Left lung (tissue), 4 donors: ENCODE measurements at regions not wholly inside any gene's neighbourhood (a gene's known extent, or its start where the extent isn't known, plus 50 kb on each side); places are given as distances from the start of the nearest gene placed in this dataset.

Source experiments
- ATAC-seq: fragments of 200-7000 bp; cut with Tn5 transposase; one replicate; pipeline ENCODE4 v1.9.1; 2020; ENCODE audit warnings: moderate library complexity
- DNase-seq, 4 donors: peaks; one replicate each; pipeline ENCODE4 v3.0.0-alpha.2; 2013 to 2020
- H3K27ac ChIP-seq, 2 donors: fragments of 200-600 bp; sonication (generic) in 1 of 2; one replicate each; pipeline versions ENCODE4 v1.5.0 to v1.8.0; 2020 to 2021
- H3K27me3 ChIP-seq, 2 donors: fragments of 200-600 bp; sonication (generic) in 1 of 2; one replicate each; pipeline versions ENCODE4 v1.5.0 to v1.8.0; 2020 to 2021
- H3K36me3 ChIP-seq, 2 donors: fragments of 200-600 bp; sonication (generic) in 1 of 2; one replicate each; pipeline versions ENCODE4 v1.5.0 to v1.8.0; 2020 to 2021
- H3K4me1 ChIP-seq, 2 donors: fragments of 200-600 bp; one replicate each; pipeline ENCODE4 v1.8.0; 2021
- H3K4me3 ChIP-seq, 2 donors: fragments of 200-600 bp; sonication (generic) in 1 of 2; one replicate each; pipeline versions ENCODE4 v1.5.0 to v1.8.0; 2020 to 2021; ENCODE audit warnings: mild to moderate bottlenecking in 1 of 2
- H3K9me3 ChIP-seq, 2 donors: fragments of 200-600 bp; sonication (generic) in 1 of 2; one replicate each; pipeline versions ENCODE4 v1.5.0 to v1.8.0; 2020 to 2021
- intact Hi-C, 2 donors: fragments of 100-400 bp; cut with DNase I; formaldehyde crosslinking; loops; one replicate each; pipeline versions ENCODE4 v1.11.2 to v1.14.2; 2022
- TF ChIP-seq, protein P1 (sequence below), 2 donors: fragments of 200-600 bp; sonication (generic) in 1 of 2; IDR thresholded peaks; one replicate each; pipeline versions ENCODE4 v1.5.0 to v1.8.0; 2021; ENCODE audit warnings: antibody characterized with exemption in 2 of 2
- donor health status: DM: no; HTN: yes; CAD: no.
- donor health status: DM: no; HTN: no; CAD: no.

DNA sequence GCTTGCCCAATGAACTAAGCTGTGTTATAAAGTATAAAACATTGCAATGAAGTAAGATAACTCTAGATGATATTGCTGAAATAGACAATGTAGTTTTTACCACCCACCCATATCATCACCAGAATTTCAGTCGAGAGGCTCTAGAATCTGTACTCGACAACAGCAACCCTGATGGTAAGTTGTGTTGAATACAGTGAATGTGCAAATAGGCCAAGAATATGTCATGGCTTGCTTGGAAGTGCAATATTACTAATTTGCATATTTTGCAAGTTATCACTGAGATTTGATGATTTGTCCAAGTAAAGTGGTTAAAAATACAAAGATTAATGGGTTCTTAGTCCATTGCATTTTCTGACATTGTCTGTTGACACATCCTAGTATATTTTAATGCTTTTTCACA, 90.6 kb upstream of the TUSC7 start:
- intact Hi-C loops, result no loop called here
- DNase-seq (no peak), ATAC-seq (no peak)
- H3K27ac ChIP-seq, result no peak overlapping the region
- peaks cover 0 to 7% of the 10 kb centered on the region in 2 donors for H3K9me3 ChIP-seq
- TF ChIP-seq, protein P1, sequence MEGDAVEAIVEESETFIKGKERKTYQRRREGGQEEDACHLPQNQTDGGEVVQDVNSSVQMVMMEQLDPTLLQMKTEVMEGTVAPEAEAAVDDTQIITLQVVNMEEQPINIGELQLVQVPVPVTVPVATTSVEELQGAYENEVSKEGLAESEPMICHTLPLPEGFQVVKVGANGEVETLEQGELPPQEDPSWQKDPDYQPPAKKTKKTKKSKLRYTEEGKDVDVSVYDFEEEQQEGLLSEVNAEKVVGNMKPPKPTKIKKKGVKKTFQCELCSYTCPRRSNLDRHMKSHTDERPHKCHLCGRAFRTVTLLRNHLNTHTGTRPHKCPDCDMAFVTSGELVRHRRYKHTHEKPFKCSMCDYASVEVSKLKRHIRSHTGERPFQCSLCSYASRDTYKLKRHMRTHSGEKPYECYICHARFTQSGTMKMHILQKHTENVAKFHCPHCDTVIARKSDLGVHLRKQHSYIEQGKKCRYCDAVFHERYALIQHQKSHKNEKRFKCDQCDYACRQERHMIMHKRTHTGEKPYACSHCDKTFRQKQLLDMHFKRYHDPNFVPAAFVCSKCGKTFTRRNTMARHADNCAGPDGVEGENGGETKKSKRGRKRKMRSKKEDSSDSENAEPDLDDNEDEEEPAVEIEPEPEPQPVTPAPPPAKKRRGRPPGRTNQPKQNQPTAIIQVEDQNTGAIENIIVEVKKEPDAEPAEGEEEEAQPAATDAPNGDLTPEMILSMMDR (IDR thresholded peaks at IDR 0.05), result no peak
- H3K4me3 ChIP-seq, result no peak overlapping the region
- H3K36me3 ChIP-seq, result no peaks in the 10 kb centered on the region
- no peaks in the 10 kb centered on the region for H3K27me3 ChIP-seq
- no peaks in the 10 kb centered on the region for H3K4me1 ChIP-seq

DNA sequence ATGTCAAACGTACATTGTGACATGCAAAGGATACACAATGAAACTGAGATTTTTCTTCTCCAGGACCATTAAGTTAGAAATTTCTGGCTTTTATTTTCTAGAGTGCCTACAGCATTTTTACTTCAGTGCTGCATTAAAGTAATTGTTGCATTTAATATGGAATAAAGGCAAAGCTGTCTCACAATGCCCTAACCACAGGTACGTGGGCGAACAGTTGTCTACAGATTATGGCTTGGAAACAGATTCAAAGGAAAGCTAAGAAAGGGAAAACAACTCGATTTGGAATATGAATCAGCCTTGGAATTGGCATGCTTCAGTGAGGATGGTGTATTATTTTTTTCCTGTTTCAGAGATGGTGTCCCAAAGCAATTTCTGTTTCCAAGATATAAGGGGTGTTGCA, 79.1 kb upstream of the TUSC7 start:
- no peaks in the 10 kb centered on the region for H3K4me1 ChIP-seq
- H3K27me3 ChIP-seq, result no peaks in the 10 kb centered on the region
- intact Hi-C loops, result no loop called here
- DNase-seq (no peak), ATAC-seq (no peak)
- TF ChIP-seq, protein P1 (IDR thresholded peaks at IDR 0.05), result no peak
- peaks cover 0 to 25% of the 10 kb centered on the region in 2 donors for H3K9me3 ChIP-seq
- H3K4me3 ChIP-seq, result no peak overlapping the region
- H3K27ac ChIP-seq, result no peak overlapping the region
- H3K36me3 ChIP-seq, result no peaks in the 10 kb centered on the region

DNA sequence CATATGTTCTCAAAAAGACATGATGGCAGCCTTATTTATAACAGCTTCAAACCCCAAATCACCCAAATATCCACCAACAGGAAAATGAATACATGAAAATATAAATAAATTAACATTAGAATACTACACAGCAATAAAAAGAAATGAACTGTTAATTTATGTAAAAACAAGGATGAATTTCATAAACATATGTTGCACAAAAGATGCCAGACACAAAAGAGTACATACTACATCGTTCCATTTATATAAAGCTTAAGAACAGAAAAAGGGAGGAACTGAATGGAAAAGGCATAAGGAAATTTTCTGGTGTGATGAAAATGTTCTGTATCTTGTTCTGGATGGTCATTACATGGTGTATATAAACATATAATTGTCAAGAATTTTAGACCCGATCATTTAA, 69.9 kb upstream of the TUSC7 start:
- Histone ChIP-seq H3K27ac (no peak overlapping the region), H3K4me1 (no peaks in the 10 kb centered on the region), H3K27me3 (no peaks in the 10 kb centered on the region), H3K9me3 (no peaks in the 10 kb centered on the region), H3K36me3 (no peaks in the 10 kb centered on the region), H3K4me3 (no peak overlapping the region)
- intact Hi-C loops, result no loop called here
- ATAC-seq (no peak), DNase-seq (no peak)
- TF ChIP-seq, protein P1 (IDR thresholded peaks at IDR 0.05), result no peak

DNA sequence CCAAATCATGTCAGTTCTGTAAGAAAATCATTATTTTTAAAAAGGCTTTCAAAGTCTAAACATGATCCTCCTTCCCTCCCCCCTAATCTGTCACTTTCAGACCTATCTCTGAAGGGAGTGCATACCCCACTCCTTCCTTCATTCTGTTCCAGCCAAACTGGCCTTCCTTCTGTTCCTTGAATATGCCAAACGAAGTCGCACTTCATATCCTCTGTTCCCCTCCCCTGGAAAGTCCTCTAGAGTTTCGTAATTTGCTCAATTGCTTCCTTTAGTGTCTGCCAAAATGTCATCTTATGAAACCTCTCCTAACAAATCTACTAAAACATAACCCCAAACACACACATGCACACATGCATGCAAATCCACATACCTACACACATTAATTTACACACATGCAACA, 69.5 kb upstream of the TUSC7 start:
- intact Hi-C loops, result no loop called here
- H3K27me3 ChIP-seq, result no peaks in the 10 kb centered on the region
- DNase-seq, result peak in 2 of 4 donors; percentile 28 to 30
- ATAC-seq, result peak; percentile 50
- H3K27ac ChIP-seq, result no peak overlapping the region
- H3K9me3 ChIP-seq, result no peaks in the 10 kb centered on the region
- H3K36me3 ChIP-seq, result no peaks in the 10 kb centered on the region
- H3K4me1 ChIP-seq, result no peaks in the 10 kb centered on the region
- no peak overlapping the region for H3K4me3 ChIP-seq
- TF ChIP-seq, protein P1 (IDR thresholded peaks at IDR 0.05), result no peak

DNA sequence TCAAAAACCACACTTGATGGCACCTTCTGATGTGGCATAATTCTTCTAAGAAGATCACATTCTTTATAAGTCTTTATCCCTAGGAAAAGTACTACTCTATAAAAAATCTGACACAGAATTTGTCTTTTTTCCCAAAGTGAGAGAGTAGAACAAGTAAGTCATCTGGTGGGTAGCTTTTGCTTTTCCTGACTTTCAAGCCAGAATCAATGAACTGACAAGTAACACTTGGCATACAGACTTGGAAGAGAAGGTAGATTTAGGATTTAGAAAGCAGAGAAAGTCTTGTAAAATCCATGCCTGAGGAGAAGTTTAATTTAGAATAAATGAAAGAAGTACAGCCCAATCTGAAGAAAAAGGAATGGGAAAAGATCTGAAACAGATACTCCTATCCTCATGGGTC, 66.6 kb upstream of the TUSC7 start:
- no peak overlapping the region for H3K4me3 ChIP-seq
- ATAC-seq, result no peak
- no peaks in the 10 kb centered on the region for H3K4me1 ChIP-seq
- TF ChIP-seq, protein P1 (IDR thresholded peaks at IDR 0.05), result no peak
- H3K27ac ChIP-seq, result no peak overlapping the region
- no peaks in the 10 kb centered on the region for H3K9me3 ChIP-seq
- H3K36me3 ChIP-seq, result no peaks in the 10 kb centered on the region
- intact Hi-C loops, result no loop called here
- H3K27me3 ChIP-seq, result no peaks in the 10 kb centered on the region
- no peak for DNase-seq
